NT2/D1 (cell line): ENCODE measurements at regions not wholly inside any gene's neighbourhood (a gene's known extent, or its start where the extent isn't known, plus 50 kb on each side); places are given as distances from the start of the nearest gene placed in this dataset.

Source experiments
- SUZ12 ChIP-seq: IDR thresholded peaks from 2 replicates; pipeline ENCODE4 v1.6.1; 2011; ENCODE audit not compliant: insufficient read length, insufficient read depth; ENCODE audit errors: extremely low read depth
- YY1 ChIP-seq: IDR thresholded peaks from 2 replicates; pipeline ENCODE4 v1.6.1; 2011; ENCODE audit not compliant: insufficient read length, insufficient read depth

DNA sequence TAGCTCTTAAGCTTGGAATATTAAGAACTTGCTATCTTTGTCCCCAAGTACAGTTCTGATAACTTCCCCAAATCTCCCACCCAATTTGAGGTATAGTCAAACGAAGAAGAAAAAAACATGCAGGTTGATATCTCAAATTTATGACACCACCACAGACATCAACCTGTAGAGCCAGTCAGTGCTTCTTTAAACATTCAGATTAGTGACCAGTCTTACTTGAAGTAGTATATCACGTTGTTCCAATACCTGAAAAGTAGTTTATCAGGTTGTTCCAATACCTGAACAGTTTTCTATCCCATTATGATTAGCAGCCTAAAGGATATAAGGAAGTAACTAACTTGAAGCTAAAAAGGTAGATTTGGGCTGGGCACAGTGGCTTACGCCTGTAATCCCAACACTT lies 85.3 kb downstream of the ALDH8A1 start:
- no peak for TF ChIP-seq SUZ12
- TF ChIP-seq YY1, result no peak
